Endothelial cell of umbilical vein (primary cell): ENCODE measurements at regions not wholly inside any gene's neighbourhood (a gene's known extent, or its start where the extent isn't known, plus 50 kb on each side); places are given as distances from the start of the nearest gene placed in this dataset.

Source experiments
- BruUV-seq: library from RNA; stranded (reverse); fragments of 400-500 nt; replicated peaks from 2 replicates; lab custom pipeline; 2021; lab: Mats Ljungman, UMichigan
- CTCF ChIA-PET: fragments of 300-600, 350-600 bp; sonication (Branson Sonifier 250); formaldehyde crosslinking; loops from one replicate; lab custom pipeline; 2021; ENCODE audit warnings: antibody characterized with exemption, inconsistent platforms; lab: Charles Lee
- POLR2A ChIA-PET: fragments of 300-600, 350-600 bp; sonication (Branson Sonifier 250); formaldehyde crosslinking; loops from one replicate; lab custom pipeline; 2021; ENCODE audit warnings: antibody characterized with exemption, inconsistent platforms; lab: Charles Lee
- DNase-seq: peaks from one replicate; pipeline ENCODE4 v3.0.0-alpha.2; 2011; ENCODE audit warnings: low read depth, low spot score
- FAIRE-seq: peaks from 2 replicates; lab custom pipeline; 2011; peaks lifted over from hg19 to GRCh38; lab: Jason Lieb, UNC
- H2AFZ ChIP-seq: 2 replicates; pipeline ENCODE4 v1.6.0; 2012; ENCODE audit warnings: low read depth, low read length, control low read depth, inconsistent platforms
- H3K27ac ChIP-seq: 2 replicates; pipeline ENCODE4 v1.5.1; 2011; ENCODE audit warnings: low read depth, mild to moderate bottlenecking, control low read depth, low read length, moderate library complexity; ENCODE audit not compliant: insufficient read depth
- H3K27me3 ChIP-seq, 2 experiments: 2 replicates each; pipeline versions ENCODE4 v1.6.0 to v1.6.1; 2011; ENCODE audit warnings: low read length in 2 of 2, mixed read lengths in 1 of 2; ENCODE audit not compliant: control insufficient read depth in 2 of 2, insufficient read depth in 2 of 2
- H3K36me3 ChIP-seq, 2 experiments: 2 replicates in 1 of 2; 3 replicates in 1 of 2; pipeline ENCODE4 v1.5.1; 2011; ENCODE audit warnings: low read length in 2 of 2, mild to moderate bottlenecking in 1 of 2, moderate library complexity in 1 of 2; ENCODE audit not compliant: control insufficient read depth in 2 of 2, insufficient read depth in 2 of 2; ENCODE audit errors: extremely low read depth in 1 of 2
- H3K4me1 ChIP-seq: 3 replicates; pipeline ENCODE4 v1.5.1; 2011; ENCODE audit warnings: mild to moderate bottlenecking, low read length; ENCODE audit not compliant: control insufficient read depth, insufficient read depth; ENCODE audit errors: extremely low read depth
- H3K4me2 ChIP-seq: 2 replicates; pipeline ENCODE4 v1.6.1; 2011; ENCODE audit warnings: low read length, control low read depth, mixed read lengths; ENCODE audit not compliant: insufficient read depth
- H3K4me3 ChIP-seq, 3 experiments: fragments of 200-600 bp in 1 of 3; sonication (generic), shearing (Covaris generic) in 1 of 3; replicated peaks in 1 of 3; 2 replicates each; pipeline ENCODE4 v1.5.1; 2011 to 2016; ENCODE audit warnings: control low read depth in 3 of 3, low read length in 3 of 3, mild to moderate bottlenecking in 2 of 3, inconsistent platforms in 1 of 3, low read depth in 1 of 3, moderate library complexity in 1 of 3; ENCODE audit not compliant: insufficient read depth in 1 of 3
- H3K79me2 ChIP-seq: 2 replicates; pipeline ENCODE4 v1.6.0; 2012; ENCODE audit warnings: low read length, inconsistent platforms; ENCODE audit not compliant: control insufficient read depth, insufficient read depth
- H3K9ac ChIP-seq: replicated peaks from 2 replicates; pipeline ENCODE3; 2011; ENCODE audit warnings: low read length, control low read depth; ENCODE audit not compliant: insufficient read depth; ENCODE audit errors: extremely low read depth
- H3K9me1 ChIP-seq: replicated peaks from 3 replicates; pipeline ENCODE4 v1.6.0; 2011; ENCODE audit warnings: mild to moderate bottlenecking, low read length; ENCODE audit not compliant: control insufficient read depth, insufficient read depth; ENCODE audit errors: extremely low read depth
- H3K9me3 ChIP-seq: replicated peaks from 2 replicates; pipeline ENCODE4 v1.5.1; 2012; ENCODE audit warnings: low read length, inconsistent platforms; ENCODE audit not compliant: control insufficient read depth, insufficient read depth
- H4K20me1 ChIP-seq: replicated peaks from 2 replicates; pipeline ENCODE3; 2011; ENCODE audit warnings: mild to moderate bottlenecking, low read length; ENCODE audit not compliant: control insufficient read depth, insufficient read depth; ENCODE audit errors: extremely low read depth
- EZH2 ChIP-seq: IDR thresholded peaks from 2 replicates; pipeline ENCODE4 v1.6.1; 2012; ENCODE audit warnings: borderline replicate concordance, low read depth, mild to moderate bottlenecking, moderate library complexity, low read length, inconsistent platforms; ENCODE audit not compliant: severe bottlenecking
- FOS ChIP-seq: IDR thresholded peaks from 2 replicates; pipeline ENCODE4 v1.6.1; 2011; ENCODE audit warnings: mild to moderate bottlenecking, low read length, moderate library complexity, borderline replicate concordance; ENCODE audit not compliant: insufficient read depth
- GATA2 ChIP-seq: IDR thresholded peaks from 2 replicates; pipeline ENCODE4 v1.7.0; 2011; ENCODE audit warnings: low read depth, mild to moderate bottlenecking, moderate library complexity, mixed read lengths, low read length; ENCODE audit not compliant: insufficient read length, insufficient read depth
- JUN ChIP-seq: IDR thresholded peaks from 2 replicates; pipeline ENCODE4 v1.6.1; 2011; ENCODE audit warnings: borderline replicate concordance, low read depth; ENCODE audit not compliant: insufficient read length, insufficient read depth
- MAX ChIP-seq: IDR thresholded peaks from 2 replicates; pipeline ENCODE4 v1.6.1; 2011; ENCODE audit not compliant: insufficient read depth, insufficient read length
- MYC ChIP-seq: IDR thresholded peaks from one replicate; pipeline ENCODE4 v1.6.1; 2011; ENCODE audit warnings: mild to moderate bottlenecking, low read depth, low read length
- POLR2A ChIP-seq: IDR thresholded peaks from 2 replicates; pipeline ENCODE4 v1.6.1; 2012; ENCODE audit warnings: low read depth, mild to moderate bottlenecking, control low read depth, low read length
- POLR2AphosphoS5 ChIP-seq: IDR thresholded peaks from 2 replicates; pipeline ENCODE4 v1.6.1; 2012; ENCODE audit warnings: low read depth, mild to moderate bottlenecking, control low read depth, low read length, moderate library complexity; ENCODE audit not compliant: insufficient read depth
- dilution Hi-C: fragments of 300-500 bp; cut with MboI; formaldehyde crosslinking; loops from one replicate; pipeline ENCODE4 v1.15.0; 2019; ENCODE audit warnings: low sequenced_read_pairs; ENCODE audit not compliant: extremely low pct_ligation_motif_present
- intact Hi-C: fragments of 100-400 bp; cut with micrococcal nuclease; formaldehyde crosslinking; loops from one replicate; pipeline ENCODE4 v1.10.0; 2022
- TF ChIP-seq, protein P1 (sequence below), 2 donors: IDR thresholded peaks; 1 replicate in 1 of 2; 2 replicates in 1 of 2; pipeline ENCODE4 v1.5.1; 2011; ENCODE audit warnings: low read length in 2 of 2, mild to moderate bottlenecking in 2 of 2, moderate library complexity in 2 of 2, control low read depth in 1 of 2, inconsistent platforms in 1 of 2, low read depth in 1 of 2; ENCODE audit not compliant: insufficient read depth in 1 of 2; ENCODE audit errors: extremely low read depth in 1 of 2

GRCh38 chr17:56018211-56018610 is 135.1 kb upstream of the ANKFN1 start:
- Histone ChIP-seq H2AFZ (no peak overlapping the region), H3K9ac (no peak overlapping the region), H3K4me3 (no peak overlapping the region), H3K27ac (no peak overlapping the region), H3K27me3 (no peaks in the 10 kb centered on the region), H3K4me1 (no peaks in the 10 kb centered on the region), H3K4me2 (no peak overlapping the region), H3K79me2 (no peaks in the 10 kb centered on the region), H3K9me3 (no peaks in the 10 kb centered on the region), H3K9me1 (no peaks in the 10 kb centered on the region), H3K36me3 (no peaks in the 10 kb centered on the region), H4K20me1 (no peaks in the 10 kb centered on the region)
- FAIRE-seq, result no peak
- ChIA-PET POLR2A (no interaction called here), CTCF (no interaction called here)
- intact Hi-C loops, result no loop called here
- TF ChIP-seq GATA2 (no peak), POLR2A (no peak), MYC (no peak), MAX (no peak), JUN (no peak), FOS (no peak), POLR2AphosphoS5 (no peak), EZH2 (no peak)
- TF ChIP-seq, protein P1, sequence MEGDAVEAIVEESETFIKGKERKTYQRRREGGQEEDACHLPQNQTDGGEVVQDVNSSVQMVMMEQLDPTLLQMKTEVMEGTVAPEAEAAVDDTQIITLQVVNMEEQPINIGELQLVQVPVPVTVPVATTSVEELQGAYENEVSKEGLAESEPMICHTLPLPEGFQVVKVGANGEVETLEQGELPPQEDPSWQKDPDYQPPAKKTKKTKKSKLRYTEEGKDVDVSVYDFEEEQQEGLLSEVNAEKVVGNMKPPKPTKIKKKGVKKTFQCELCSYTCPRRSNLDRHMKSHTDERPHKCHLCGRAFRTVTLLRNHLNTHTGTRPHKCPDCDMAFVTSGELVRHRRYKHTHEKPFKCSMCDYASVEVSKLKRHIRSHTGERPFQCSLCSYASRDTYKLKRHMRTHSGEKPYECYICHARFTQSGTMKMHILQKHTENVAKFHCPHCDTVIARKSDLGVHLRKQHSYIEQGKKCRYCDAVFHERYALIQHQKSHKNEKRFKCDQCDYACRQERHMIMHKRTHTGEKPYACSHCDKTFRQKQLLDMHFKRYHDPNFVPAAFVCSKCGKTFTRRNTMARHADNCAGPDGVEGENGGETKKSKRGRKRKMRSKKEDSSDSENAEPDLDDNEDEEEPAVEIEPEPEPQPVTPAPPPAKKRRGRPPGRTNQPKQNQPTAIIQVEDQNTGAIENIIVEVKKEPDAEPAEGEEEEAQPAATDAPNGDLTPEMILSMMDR (IDR thresholded peaks at IDR 0.05; ENCODE audit: extremely low read depth in 1 of 2, insufficient read depth in 1 of 2, low read depth in 1 of 2, low read length in 2 of 2), result no peak
- dilution Hi-C loops, result no loop called here
- no TSS peak for BruUV-seq
- no peak for DNase-seq
